ENCODE measurements at regions not wholly inside any gene's neighbourhood (a gene's known extent, or its start where the extent isn't known, plus 50 kb on each side); places are given as distances from the start of the nearest gene placed in this dataset.

GRCh38 chr5:92147798-92148197 lies 764.7 kb upstream of the ARRDC3 start:
- H3K4me2 ChIP-seq (ENCODE audit: insufficient read depth, low read length) = no peak overlapping the region
- ChIA-PET POLR2A (no interaction called here), CTCF (no interaction called here)
- no peak for DNase-seq (ENCODE audit: low read depth, low spot score)
- no peak for FAIRE-seq
- no peak overlapping the region for H3K27ac ChIP-seq (ENCODE audit: insufficient read depth, low read depth, low read length)
- H3K4me3 ChIP-seq (replicated peaks in 1 of 3; ENCODE audit: insufficient read depth in 1 of 3, low read depth in 1 of 3, low read length in 3 of 3) = no peak overlapping the region
- no peaks in the 10 kb centered on the region for H4K20me1 ChIP-seq (replicated peaks; ENCODE audit: control insufficient read depth, extremely low read depth, insufficient read depth, low read length)
- no peak for TF ChIP-seq MYC (IDR thresholded peaks at IDR 0.05; ENCODE audit: low read depth, low read length)
- no peak for TF ChIP-seq MAX (IDR thresholded peaks at IDR 0.05; ENCODE audit: insufficient read depth, insufficient read length)
- no peak for TF ChIP-seq CTCF (IDR thresholded peaks at IDR 0.05; ENCODE audit: extremely low read depth in 1 of 2, insufficient read depth in 1 of 2, low read depth in 1 of 2, low read length in 2 of 2)
- no peak for TF ChIP-seq POLR2A (IDR thresholded peaks at IDR 0.05; ENCODE audit: low read depth, low read length)
- TF ChIP-seq FOS (IDR thresholded peaks at IDR 0.05; ENCODE audit: borderline replicate concordance, insufficient read depth, low read length) = no peak
- TF ChIP-seq JUN (IDR thresholded peaks at IDR 0.05; ENCODE audit: borderline replicate concordance, insufficient read depth, insufficient read length, low read depth) = no peak
- TF ChIP-seq EZH2 (IDR thresholded peaks at IDR 0.05; ENCODE audit: borderline replicate concordance, low read depth, low read length, severe bottlenecking) = no peak
- TF ChIP-seq GATA2 (IDR thresholded peaks at IDR 0.05; ENCODE audit: insufficient read depth, insufficient read length, low read depth, low read length) = no peak
- TF ChIP-seq POLR2AphosphoS5 (IDR thresholded peaks at IDR 0.05; ENCODE audit: insufficient read depth, low read depth, low read length) = no peak
- dilution Hi-C loops (cut with MboI; ENCODE audit: extremely low pct_ligation_motif_present, low sequenced_read_pairs) = no loop called here
- no peak overlapping the region for H3K9ac ChIP-seq (replicated peaks; ENCODE audit: extremely low read depth, insufficient read depth, low read length)
- H3K36me3 ChIP-seq (ENCODE audit: control insufficient read depth in 2 of 2, extremely low read depth in 1 of 2, insufficient read depth in 2 of 2, low read length in 2 of 2) = no peaks in the 10 kb centered on the region
- H2AFZ ChIP-seq (ENCODE audit: low read depth, low read length) = no peak overlapping the region
- no TSS peak for BruUV-seq (replicated peaks)
- no peaks in the 10 kb centered on the region for H3K79me2 ChIP-seq (ENCODE audit: control insufficient read depth, insufficient read depth, low read length)
- no peaks in the 10 kb centered on the region for H3K9me3 ChIP-seq (replicated peaks; ENCODE audit: control insufficient read depth, insufficient read depth, low read length)
- intact Hi-C loops (cut with micrococcal nuclease) = no loop called here
- no peaks in the 10 kb centered on the region for H3K9me1 ChIP-seq (replicated peaks; ENCODE audit: control insufficient read depth, extremely low read depth, insufficient read depth, low read length)
- no peaks in the 10 kb centered on the region for H3K4me1 ChIP-seq (ENCODE audit: control insufficient read depth, extremely low read depth, insufficient read depth, low read length)
- H3K27me3 ChIP-seq (ENCODE audit: control insufficient read depth in 2 of 2, insufficient read depth in 2 of 2, low read length in 2 of 2) = no peaks in the 10 kb centered on the region

Data from endothelial cell of umbilical vein (primary cell).